Motor neuron (in vitro differentiated cells): ENCODE measurements at regions not wholly inside any gene's neighbourhood (a gene's known extent, or its start where the extent isn't known, plus 50 kb on each side); places are given as distances from the start of the nearest gene placed in this dataset.

ENCODE experiments used
- ATAC-seq, 8 experiments: fragments of 200-7000 bp; cut with Tn5 transposase; replicated peaks in 6 of 8; 2 replicates each; pipeline ENCODE4 v1.8.0; 2021; ENCODE audit warnings: mild to moderate bottlenecking in 8 of 8, moderate library complexity in 8 of 8
- H3K27ac ChIP-seq, 2 donors: fragments of 250-450 bp; sonication (Bioruptor Pico); 2 replicates each; pipeline ENCODE4 v1.9.0; 2021; ENCODE audit warnings: antibody characterized with exemption in 2 of 2, mild to moderate bottlenecking in 2 of 2, moderate library complexity in 1 of 2
- H3K4me1 ChIP-seq, 2 donors: fragments of 250-450 bp; sonication (Bioruptor Pico); replicated peaks in 1 of 2; 2 replicates each; pipeline ENCODE4 v1.6.1; 2021; ENCODE audit warnings: antibody characterized with exemption in 2 of 2, mild to moderate bottlenecking in 2 of 2, moderate library complexity in 1 of 2
- H3K4me3 ChIP-seq, 5 donors: fragments of 250-450 bp; sonication (Bioruptor Pico); 2 replicates each; pipeline ENCODE4 v1.9.0; 2021; ENCODE audit warnings: antibody characterized with exemption in 5 of 5, mild to moderate bottlenecking in 5 of 5, moderate library complexity in 4 of 5
- WGBS, 10 experiments: fragments of 450-650 bp; shearing (Covaris generic); methylation state at CpG; one replicate each; pipeline ENCODE4 v1.0.0; 2022; 5-methylcytosine and 5-hydroxymethylcytosine counted together
- in situ Hi-C, 9 experiments: fragments of 400-800 bp; cut with MboI; loops; one replicate each; pipeline ENCODE4 v1.15.0; 2021; ENCODE audit warnings: low sequenced_read_pairs in 9 of 9, low pct_unique_long_range_greater_than_20kb in 2 of 9; ENCODE audit not compliant: unreplicated experiment in 9 of 9

DNA sequence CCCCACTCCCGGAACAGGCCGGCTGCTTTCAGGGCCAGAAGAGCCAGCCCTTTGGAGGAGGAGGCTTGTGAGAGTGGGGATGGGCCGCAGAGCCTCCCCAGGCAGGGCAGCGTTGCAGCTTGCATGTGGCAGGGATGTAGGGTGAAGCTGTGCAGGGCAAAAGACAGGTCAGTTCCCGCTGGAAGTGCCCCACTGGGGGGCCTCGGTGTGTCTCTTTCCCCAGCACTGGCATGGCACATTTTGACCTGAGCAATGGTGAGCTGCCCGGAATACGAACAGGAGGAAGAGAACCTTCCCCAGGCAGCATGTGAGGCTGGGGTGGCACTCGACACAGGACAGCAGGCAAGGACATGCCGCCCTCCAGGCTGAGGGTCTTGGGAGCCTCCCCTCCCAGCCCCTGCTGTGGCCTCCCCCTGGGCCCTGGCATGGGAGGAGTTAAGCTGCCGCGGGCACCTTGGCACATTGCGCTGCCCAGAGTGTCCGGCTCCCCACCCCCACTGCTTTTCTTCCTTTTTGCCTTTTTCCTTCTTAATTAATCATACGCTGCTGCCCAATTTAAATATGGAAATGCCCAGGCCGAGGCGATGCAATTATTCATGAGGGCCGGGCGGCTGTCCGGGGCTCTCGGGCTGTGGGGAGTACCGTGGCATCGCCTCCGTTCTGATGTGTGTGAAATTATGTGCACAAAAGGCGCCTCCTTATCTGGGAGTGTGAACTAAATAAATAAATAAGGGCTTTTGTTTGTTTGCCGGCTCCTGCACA, 76.0 kb upstream of the WNT7B start:
- 0 to 73% (median 2%) methylated on average over 1 to 10 of the region's 26 CpGs; no CpG with 5 or more reads in 2 of the 10 experiments for WGBS, 10 experiments
- H3K4me1 ChIP-seq, result peaks cover 0 to 14% of the 10 kb centered on the region in 2 donors
- in situ Hi-C loops, result no loop called here
- H3K27ac ChIP-seq, result no peak overlapping the region
- ATAC-seq, result peak; percentile 62 to 76 (median 63)
- H3K4me3 ChIP-seq, result peak overlapping the region in 1 of 5 donors; percentile 1

DNA sequence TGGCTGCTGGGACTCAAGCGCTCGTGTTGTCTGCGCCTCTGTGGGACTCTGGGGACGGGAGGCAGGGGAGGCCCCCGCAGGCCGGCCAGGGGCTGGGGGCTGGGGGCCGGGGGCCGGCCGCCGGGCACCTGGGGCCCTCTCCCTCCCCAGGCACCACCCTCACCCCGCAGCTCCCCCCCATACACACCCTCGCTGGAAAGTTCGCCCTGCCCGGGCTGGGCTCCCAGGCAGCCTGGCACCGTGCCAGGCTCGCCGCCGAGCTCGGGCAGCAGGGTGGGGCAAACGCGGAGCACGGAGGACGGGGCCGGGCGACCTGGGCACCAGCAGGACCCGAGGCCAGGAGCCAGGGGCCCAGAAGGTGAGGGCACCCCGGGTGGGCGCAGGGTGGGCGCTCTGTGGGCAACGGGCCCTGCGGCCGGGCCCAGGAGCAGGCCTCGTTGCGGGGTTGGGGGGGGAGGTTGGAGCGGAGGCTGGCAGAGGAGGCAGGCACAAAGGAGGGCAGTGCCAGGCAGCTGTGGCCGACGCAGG, 76.7 kb upstream of the WNT7B start:
- peak; percentile 30 to 74 (median 66) for ATAC-seq
- peak overlapping the region in 2 of 5 donors; percentile 1 to 19 for H3K4me3 ChIP-seq
- WGBS, 10 experiments, result 0% methylated on average over 2 of the region's 37 CpGs; no CpG with 5 or more reads in 9 of the 10 experiments
- H3K27ac ChIP-seq, result no peak overlapping the region
- in situ Hi-C loops, result no loop called here
- peaks cover 0 to 14% of the 10 kb centered on the region in 2 donors for H3K4me1 ChIP-seq

DNA sequence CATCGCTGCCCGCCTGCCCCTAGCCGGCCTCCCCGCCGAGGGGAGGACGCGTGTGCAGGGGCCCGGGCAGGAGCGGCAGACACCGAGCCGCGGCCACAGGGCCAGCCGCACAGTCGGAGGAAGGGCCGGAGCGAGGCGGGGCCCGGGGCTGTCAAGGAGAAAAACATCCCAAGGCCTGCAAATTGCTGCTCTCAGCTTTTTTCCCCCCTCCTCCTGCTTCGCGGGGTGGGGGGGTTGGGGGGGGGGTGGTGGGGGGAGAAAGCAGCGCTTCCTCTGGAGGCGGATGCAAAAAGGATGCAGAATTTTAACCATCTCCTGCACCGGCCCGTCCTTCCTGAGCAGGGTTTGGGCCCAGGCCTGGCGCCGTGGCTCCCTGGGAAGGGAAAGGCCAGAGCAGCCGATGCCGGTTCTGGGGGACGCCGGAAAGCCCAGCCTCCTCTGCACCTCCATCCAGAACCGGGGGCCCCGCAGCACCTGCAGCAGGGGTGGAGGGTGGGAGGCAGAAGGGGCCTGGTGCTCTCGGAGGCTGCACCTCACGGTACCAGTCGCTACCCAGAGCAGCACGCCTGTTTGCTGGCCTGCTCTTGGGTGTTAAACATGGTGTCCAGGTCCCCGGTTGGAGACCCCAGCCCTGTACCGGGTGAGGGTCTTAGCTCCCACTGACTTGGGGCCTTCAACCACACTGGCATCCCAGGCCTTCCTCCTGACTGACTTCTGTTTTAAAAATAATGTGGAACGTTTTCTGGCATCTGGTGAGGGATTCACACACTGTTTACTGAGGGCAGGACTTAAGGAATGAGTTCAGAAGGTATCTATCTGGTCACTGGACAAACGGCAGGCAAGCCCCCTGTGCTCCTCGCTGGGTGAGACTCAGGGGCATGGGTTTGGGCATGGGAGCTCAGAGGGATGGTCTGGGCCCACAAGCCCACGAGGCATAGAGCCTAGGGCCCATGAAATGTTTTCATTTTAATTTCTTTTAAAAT, 77.4 kb upstream of the WNT7B start:
- H3K27ac ChIP-seq, result no peak overlapping the region
- peak; percentile 27 to 82 (median 69) for ATAC-seq
- WGBS, 10 experiments, result 0 to 78% (median 19%) methylated on average over 1 to 4 of the region's 42 CpGs; no CpG with 5 or more reads in 3 of the 10 experiments
- peak overlapping the region in 2 of 5 donors; percentile 1 to 19 for H3K4me3 ChIP-seq
- in situ Hi-C loops, result no loop called here
- H3K4me1 ChIP-seq, result peaks cover 0 to 14% of the 10 kb centered on the region in 2 donors

DNA sequence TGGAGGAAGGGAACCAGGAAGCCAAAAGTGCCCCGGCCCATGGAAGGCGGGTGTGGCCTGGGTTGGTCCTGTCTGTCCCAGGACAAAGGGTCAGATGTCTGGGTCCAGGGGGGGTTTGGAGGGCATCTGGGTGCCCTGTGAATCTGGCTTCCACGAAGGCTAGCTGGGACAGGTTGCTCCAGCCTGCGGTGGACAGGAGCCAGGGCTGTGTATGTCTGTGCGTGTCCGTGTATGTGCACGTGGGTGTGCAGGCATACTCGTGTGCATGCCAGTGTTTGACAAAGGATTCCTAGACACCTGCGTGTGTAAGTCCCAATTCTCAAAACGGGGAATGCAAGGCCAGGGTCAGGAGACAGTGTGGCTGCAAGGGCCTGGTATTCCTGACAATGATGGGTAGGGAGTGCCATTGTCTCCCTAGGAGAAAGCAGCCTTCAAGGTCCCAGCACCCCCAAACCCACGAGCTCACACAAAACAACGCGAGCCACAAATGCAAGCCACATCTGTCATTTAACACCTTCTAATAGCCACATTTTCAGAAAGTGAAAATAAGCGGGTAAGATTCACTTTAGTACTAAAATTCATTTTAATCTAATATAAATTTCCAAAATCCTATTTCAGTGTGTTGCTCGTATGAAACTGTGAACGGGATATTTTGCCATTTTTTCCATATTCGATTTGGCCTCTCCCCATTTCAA, 78.4 kb upstream of the WNT7B start:
- in situ Hi-C loops, result no loop called here
- no peak overlapping the region for H3K4me3 ChIP-seq
- ATAC-seq, result no peak
- WGBS, 10 experiments, result 0 to 93% (median 30%) methylated on average over 1 to 13 of the region's 17 CpGs; no CpG with 5 or more reads in 1 of the 10 experiments
- H3K4me1 ChIP-seq, result peaks cover 0 to 14% of the 10 kb centered on the region in 2 donors
- no peak overlapping the region for H3K27ac ChIP-seq

DNA sequence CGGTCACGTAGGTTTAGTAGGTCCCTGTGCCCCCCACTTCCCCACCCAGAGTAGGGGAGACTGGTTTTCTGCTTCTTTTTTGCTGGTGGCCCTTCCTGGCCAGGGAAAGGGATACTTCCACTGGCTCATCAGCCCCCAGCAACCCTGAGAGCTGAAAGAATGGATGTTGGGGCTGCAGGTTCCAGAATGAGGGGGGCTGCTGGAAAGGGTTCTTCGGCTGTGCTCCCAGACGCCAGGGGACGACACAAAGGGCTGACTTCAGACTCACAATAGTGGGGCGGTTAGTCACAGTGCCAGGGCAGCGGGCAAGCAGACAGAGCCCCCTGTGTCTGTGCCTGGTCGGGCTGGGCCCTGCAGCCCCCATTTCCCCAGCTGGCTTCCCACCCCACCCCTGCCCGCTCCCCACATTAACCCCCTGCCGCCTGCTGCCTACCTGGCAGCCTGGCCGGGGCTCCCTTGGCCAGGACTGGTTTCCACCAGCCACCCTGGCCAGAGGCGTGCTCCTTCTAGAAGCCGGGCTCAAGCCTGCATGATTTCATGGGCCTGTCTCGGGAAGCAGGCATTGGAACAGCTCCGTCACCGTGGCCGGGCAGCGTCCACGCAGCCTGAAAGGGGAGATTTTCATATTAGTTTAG, 79.1 kb upstream of the WNT7B start:
- Histone ChIP-seq H3K27ac (no peak overlapping the region), H3K4me3 (no peak overlapping the region), H3K4me1 (peaks cover 0 to 14% of the 10 kb centered on the region in 2 donors)
- peak in 3 of 8 experiments; percentile 2 to 8 (median 3) for ATAC-seq
- in situ Hi-C loops, result no loop called here
- 0 to 85% (median 8%) methylated on average over 1 to 5 of the region's 19 CpGs; no CpG with 5 or more reads in 4 of the 10 experiments for WGBS, 10 experiments

DNA sequence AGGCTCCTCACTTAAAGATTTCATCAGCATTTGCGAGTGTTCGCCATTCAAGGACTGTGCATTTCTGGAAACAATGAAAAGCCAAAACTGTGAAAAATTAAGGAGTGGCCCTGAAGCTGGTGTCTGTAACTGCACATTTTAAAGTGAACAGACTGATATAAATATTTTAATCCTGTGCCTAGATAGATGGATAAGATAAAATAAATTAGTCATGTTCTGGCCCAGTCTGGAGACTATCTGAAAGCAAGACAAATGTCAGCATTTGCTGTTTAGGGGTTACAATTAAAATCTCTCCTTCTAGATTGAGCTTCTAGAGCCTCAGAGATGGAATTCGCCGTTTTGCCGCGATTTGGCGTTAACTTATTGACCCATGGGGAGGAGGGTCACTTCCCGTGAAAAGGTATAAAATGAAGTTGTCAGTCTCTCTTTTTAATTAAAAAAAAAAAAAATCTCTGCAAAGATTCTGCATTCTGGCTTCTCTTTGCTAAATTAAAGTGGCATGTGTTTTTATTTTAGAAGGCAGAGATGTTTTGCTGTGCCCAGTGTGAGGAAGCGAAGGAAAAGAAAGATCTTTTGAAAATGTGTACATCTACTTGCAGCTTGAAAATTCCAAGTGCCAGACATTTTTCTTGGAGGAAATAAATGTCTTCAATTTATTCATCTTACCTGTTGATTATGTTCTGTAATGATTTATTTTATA, 79.7 kb upstream of the WNT7B start:
- WGBS, 10 experiments, result 0 to 85% (median 14%) methylated on average over 3 to 9 of the region's 9 CpGs
- H3K4me3 ChIP-seq, result no peak overlapping the region
- in situ Hi-C loops, result no loop called here
- peak in 1 of 8 experiments; percentile 1 for ATAC-seq
- no peak overlapping the region for H3K27ac ChIP-seq
- peaks cover 0 to 14% of the 10 kb centered on the region in 2 donors for H3K4me1 ChIP-seq

DNA sequence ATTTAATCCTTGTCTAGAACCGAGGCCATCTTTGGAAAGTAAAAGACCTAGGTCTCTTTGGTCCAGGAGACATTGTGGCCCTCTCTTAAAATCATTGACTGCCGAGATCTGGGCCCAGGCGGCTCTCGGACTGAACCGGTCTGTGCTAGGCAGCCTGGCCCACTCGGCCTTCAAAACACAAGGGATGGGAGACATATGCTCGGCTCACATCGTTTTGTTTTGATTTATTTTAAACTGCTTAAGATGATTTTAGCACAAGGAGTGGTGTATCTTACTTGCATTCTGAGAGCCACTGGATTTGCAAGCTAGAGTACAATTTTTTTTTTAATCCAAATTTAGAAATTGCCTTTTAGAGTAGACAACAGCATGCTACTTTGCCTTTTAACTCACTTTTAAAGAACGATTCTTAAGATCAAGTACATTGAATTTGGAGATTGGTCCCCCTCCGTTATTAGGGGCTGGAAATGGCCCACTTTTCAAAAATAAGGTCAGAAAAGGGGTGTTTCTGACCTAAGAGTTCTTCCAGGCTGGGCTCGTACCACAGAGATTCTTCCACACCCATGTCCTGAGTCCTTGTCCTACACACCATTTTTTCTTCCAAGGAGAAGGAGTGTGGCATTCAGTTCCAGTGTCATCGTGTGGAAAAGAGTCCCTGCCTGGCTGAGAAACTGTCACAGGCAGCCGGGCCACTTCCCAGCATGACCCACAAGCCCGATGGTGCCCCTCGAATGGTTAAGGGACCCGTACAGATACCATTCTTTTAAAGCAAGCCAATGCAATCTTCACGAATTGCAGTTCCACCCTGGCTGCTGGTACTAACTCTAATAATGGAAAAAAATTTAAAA, 80.5 kb upstream of the WNT7B start:
- no peak overlapping the region for H3K27ac ChIP-seq

DNA sequence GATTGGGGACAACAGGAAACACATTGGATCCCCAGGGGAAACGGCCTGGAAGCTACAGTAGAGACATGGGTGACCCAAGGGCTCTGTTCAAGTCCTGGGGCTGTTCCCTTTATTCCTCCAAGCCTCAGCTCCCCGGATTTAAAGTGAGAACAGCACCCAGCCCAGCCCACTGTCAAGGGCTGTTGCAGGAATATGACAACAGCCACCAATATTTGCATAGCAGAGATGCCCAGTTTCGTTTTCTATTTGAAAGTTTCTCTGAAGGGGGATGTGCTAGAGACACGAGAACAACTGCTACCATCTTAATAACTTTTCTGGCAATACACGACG, 81.1 kb upstream of the WNT7B start:
- no peak overlapping the region for H3K4me3 ChIP-seq
- no peak overlapping the region for H3K27ac ChIP-seq
- 0 to 83% (median 3%) methylated on average over 2 to 6 of the region's 6 CpGs; no CpG with 5 or more reads in 3 of the 10 experiments for WGBS, 10 experiments
- in situ Hi-C loops, result no loop called here
- peaks cover 0 to 11% of the 10 kb centered on the region in 2 donors for H3K4me1 ChIP-seq
- peak in 3 of 8 experiments; percentile 7 to 22 (median 15) for ATAC-seq

More for the DNA sequence above, 80.5 kb upstream of the WNT7B start:
- 2 to 81% (median 6%) methylated on average over 3 to 16 of the region's 17 CpGs for WGBS, 10 experiments
- peaks cover 0 to 14% of the 10 kb centered on the region in 2 donors for H3K4me1 ChIP-seq
- H3K4me3 ChIP-seq, result no peak overlapping the region
- in situ Hi-C loops, result no loop called here
- no peak for ATAC-seq

DNA sequence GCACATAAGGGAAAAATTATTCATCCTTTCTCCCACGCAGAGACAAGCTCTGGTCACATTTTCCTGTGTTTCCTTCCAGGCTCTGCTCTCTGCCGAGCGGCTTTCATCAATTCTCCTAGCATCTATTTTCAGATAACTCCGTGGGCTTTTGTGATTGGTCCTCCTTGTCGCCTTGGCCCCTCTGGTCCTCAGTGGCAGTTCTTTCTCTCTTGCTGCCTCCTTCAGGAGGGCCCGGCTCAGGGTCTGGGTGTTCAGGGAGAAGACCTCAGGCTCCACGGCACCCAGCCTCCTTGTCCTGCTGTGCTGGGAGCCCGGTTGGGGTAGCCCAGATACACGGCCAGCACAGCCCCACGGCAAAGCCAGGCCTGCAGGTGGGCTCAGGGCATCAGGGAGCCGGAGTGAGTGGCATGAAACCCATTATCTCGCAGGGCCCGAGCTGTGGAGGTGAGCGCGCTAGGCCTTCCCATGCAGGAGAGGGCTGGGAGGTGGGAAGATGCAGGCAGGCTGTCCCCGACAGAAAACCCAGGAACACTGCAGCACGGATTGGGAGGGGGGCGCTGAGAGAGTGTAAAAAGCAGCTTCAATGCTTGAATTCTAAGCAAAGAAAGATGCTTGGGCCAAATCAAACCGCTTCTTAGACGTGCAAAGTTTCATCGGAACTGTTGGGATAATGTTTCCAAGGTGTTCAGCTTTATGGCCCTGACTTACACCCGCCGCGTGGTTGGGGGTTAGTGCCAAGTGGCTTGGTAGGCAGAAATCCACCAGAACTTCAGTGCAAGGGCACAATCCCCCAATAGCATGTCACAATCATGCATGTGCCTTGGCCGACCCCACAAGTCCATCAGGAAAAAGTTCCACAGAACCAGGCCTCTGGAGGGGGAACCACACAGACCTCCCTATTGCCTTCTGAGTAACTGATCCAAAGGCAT, 81.9 kb upstream of the WNT7B start:
- peaks cover 0 to 3% of the 10 kb centered on the region in 2 donors for H3K4me1 ChIP-seq
- WGBS, 10 experiments, result 0 to 80% (median 14%) methylated on average over 2 to 17 of the region's 25 CpGs; no CpG with 5 or more reads in 1 of the 10 experiments

DNA sequence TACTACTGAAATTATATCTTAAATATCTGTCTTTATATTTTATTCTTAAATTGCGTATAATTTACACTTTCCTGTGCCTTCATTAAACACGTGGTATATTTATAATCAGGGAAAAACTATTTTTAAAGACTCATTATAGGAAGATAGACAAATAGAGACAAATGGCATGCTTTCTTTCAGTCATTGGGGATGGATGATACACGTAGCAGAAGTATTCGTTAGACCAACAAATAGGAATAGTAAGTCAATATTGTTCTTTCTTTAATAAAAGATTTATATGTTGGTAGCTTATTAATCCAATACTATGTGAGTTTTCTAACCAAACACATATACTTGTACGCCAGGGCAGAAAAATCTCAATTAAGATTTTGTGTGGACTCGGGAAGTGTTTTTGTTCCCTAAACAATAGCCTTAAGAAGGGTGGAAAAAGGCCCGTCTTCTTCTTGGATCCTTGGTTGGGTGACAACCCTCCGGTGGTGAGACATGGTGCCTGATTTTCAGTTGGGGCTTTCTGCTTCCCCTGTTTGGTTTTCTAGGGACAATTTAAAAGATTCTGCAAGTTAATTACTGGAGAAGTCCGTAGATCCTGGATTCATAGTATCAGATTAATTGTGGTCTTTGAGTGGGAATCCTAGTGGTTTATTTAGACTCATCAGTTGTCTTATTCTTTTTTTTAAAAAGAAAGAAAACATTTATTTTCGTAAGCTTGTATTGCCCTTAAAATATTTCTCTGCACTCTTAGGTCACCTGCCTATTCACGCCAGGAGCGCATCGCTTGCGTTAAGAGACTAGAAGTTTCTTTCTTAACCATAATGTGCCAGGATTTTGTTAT, 83.5 kb upstream of the WNT7B start:
- H3K4me1 ChIP-seq, result peaks cover 0 to 2% of the 10 kb centered on the region in 2 donors
- no peak overlapping the region for H3K27ac ChIP-seq
- ATAC-seq, result no peak
- 7 to 86% (median 63%) methylated on average over 5 to 14 of the region's 14 CpGs for WGBS, 10 experiments
- no peak overlapping the region for H3K4me3 ChIP-seq
- in situ Hi-C loops, result no loop called here

More for the DNA sequence above, 81.9 kb upstream of the WNT7B start:
- no peak overlapping the region for H3K27ac ChIP-seq
- in situ Hi-C loops, result no loop called here
- H3K4me3 ChIP-seq, result no peak overlapping the region
- no peak for ATAC-seq
